Activated T-cell treated with anti-CD3 and anti-CD28 coated beads, Interleukin-2, amount 50 U/mL, for 72 hours (primary cell): ENCODE measurements at regions not wholly inside any gene's neighbourhood (a gene's known extent, or its start where the extent isn't known, plus 50 kb on each side); places are given as distances from the start of the nearest gene placed in this dataset.
A peak's percentile ranks its signal among the peaks of the same experiment; 100 is the strongest.

Experiments
- ATAC-seq, 2 donors: fragments of 150-1000 bp; cut with Tn5 transposase; replicated peaks in 1 of 2; 2 replicates each; pipeline ENCODE4 v1.10.0; 2021; ENCODE audit warnings: moderate library complexity in 2 of 2, mild to moderate bottlenecking in 1 of 2
- DNase-seq, 2 donors: peaks; one replicate each; pipeline ENCODE4 v3.0.0; 2021 to 2022; ENCODE audit warnings: mixed read lengths in 1 of 2
- H3K27ac Mint-ChIP-seq: one replicate; pipeline ENCODE4 v1.8.0; 2022; ENCODE audit warnings: mild to moderate bottlenecking, moderate library complexity, mixed read lengths
- H3K27me3 Mint-ChIP-seq: one replicate; pipeline ENCODE4 v1.8.0; 2022; ENCODE audit warnings: low read depth, mixed read lengths
- H3K36me3 Mint-ChIP-seq, 2 donors: one replicate each; pipeline ENCODE4 v1.8.0; 2022; ENCODE audit warnings: mixed read lengths in 2 of 2, mild to moderate bottlenecking in 1 of 2; ENCODE audit not compliant: insufficient read depth in 2 of 2
- H3K4me1 Mint-ChIP-seq: one replicate; pipeline ENCODE4 v1.8.0; 2022; ENCODE audit warnings: low read depth, mixed read lengths
- H3K4me3 Mint-ChIP-seq, 2 donors: one replicate each; pipeline ENCODE4 v1.8.0; 2022; ENCODE audit warnings: mild to moderate bottlenecking in 2 of 2, mixed read lengths in 2 of 2, moderate library complexity in 2 of 2
- H3K9me3 Mint-ChIP-seq, 2 donors: one replicate each; pipeline ENCODE4 v1.8.0; 2022; ENCODE audit warnings: mixed read lengths in 2 of 2

DNA sequence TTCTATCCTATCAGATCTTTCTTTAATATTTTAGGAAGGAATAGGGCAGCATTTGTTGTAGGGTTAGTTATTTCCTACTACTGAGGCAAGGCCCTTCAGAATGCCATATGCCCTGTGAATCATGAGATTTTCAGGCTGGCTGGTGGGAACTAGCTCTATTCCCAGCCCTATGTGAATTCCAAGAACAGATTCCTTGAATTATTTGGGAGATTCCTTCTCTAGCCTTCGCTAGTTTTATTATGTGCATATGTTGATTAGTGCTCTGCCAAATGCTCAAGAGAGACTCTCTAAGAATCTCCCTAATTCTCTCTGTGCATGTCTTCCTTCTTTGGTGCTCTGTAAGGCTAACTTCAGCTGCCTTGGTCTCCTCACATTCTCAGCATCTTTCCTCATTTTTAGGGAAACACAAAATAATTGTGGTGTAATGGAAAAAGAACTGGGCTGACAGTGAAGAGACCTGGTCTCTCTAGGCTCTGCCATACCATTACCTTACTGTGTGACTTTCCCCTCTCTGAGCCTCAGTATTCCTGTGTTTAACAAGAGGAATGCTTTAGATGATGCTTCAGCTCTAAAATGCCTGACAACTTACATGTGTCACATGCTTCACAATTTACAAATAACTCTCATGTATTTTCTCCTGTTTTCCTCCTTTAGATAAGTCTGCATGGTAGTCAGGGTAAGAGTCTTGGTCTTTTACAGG, 79.7 kb downstream of the VMA21 start:
- Mint-ChIP-seq H3K4me1 (no peaks in the 10 kb centered on the region), H3K36me3 (peaks cover 0 to 1% of the 10 kb centered on the region in 2 donors), H3K27ac (no peak overlapping the region), H3K9me3 (no peaks in the 10 kb centered on the region), H3K4me3 (no peak overlapping the region), H3K27me3 (peaks cover 26% of the 10 kb centered on the region)
- ATAC-seq (no peak), DNase-seq (no peak)

DNA sequence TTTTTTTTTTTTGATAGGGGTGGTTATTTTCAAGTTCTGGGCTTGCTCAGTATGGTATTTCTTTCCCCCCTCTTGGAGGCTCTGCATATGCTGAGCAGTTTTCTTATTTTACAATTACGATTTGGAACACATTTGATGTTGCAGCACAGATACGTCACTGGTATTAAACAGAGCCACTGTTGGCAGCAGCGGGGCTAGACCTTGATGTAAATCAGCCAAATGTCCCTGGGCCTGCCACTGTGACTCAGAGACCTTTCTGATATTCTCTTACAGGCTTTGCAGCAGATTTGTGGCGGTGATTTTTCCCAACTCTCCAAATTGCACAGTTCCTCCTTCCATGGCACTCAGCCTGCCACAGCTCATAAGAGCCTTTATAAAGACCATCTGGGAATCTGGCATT, 81.1 kb downstream of the VMA21 start:
- Mint-ChIP-seq H3K27me3 (peaks cover 28% of the 10 kb centered on the region), H3K36me3 (peaks cover 0 to 1% of the 10 kb centered on the region in 2 donors)

DNA sequence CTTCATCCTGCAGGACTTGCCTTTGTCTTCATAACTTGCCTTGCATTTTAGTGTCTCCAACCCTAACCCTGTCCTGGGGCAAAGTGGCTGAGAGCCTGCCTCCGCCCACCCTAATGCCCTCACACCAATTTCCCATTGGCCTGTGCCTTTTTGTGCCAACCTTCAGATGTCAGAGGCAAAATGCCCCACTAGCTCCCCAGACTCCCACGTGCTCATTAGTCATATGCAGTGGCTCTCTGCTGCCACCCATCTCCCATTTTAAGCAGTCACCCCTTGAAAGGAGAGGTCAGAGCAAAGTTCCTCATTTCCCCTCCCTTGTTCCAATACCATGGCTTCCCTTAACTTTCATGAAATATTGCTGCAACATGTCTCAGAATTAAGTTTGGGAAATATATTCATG, 74.8 kb upstream of the PASD1 start:
- Mint-ChIP-seq H3K27ac (no peak overlapping the region), H3K4me1 (peaks cover 4% of the 10 kb centered on the region), H3K9me3 (no peaks in the 10 kb centered on the region), H3K27me3 (no peaks in the 10 kb centered on the region), H3K36me3 (no peaks in the 10 kb centered on the region), H3K4me3 (no peak overlapping the region)
- ATAC-seq (no peak), DNase-seq (peak; percentile 2 to 12)

More for the DNA sequence above, 81.1 kb downstream of the VMA21 start:
- no peaks in the 10 kb centered on the region for H3K4me1 Mint-ChIP-seq
- ATAC-seq: no peak
- H3K27ac Mint-ChIP-seq: no peak overlapping the region
- H3K4me3 Mint-ChIP-seq: no peak overlapping the region
- H3K9me3 Mint-ChIP-seq: no peaks in the 10 kb centered on the region
- DNase-seq: no peak

DNA sequence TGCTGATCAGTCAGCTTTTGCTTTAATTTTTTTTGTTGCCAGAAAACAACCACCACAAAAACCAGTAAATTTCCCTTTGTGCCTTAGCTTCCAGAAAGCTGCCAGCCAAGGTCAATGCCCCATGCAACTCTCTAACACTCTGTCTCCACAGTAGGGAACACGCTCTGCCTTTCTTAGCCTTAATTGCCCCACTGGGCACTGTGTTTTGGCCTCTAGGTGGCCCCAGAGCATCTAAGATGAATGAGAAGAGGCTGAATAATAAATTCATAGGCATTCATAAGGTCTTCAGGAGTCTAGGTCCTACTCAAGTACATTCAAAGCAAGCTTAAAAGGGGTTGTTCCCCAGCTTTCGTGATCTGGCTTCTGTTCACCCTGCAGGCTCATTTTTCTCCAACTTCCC, 57.7 kb upstream of the PASD1 start:
- H3K4me1 Mint-ChIP-seq: no peaks in the 10 kb centered on the region
- DNase-seq (peak; percentile 3 to 13), ATAC-seq (no peak)
- no peak overlapping the region for H3K4me3 Mint-ChIP-seq
- no peak overlapping the region for H3K27ac Mint-ChIP-seq
- no peaks in the 10 kb centered on the region for H3K9me3 Mint-ChIP-seq
- no peaks in the 10 kb centered on the region for H3K36me3 Mint-ChIP-seq
- H3K27me3 Mint-ChIP-seq: peaks cover 71% of the 10 kb centered on the region

DNA sequence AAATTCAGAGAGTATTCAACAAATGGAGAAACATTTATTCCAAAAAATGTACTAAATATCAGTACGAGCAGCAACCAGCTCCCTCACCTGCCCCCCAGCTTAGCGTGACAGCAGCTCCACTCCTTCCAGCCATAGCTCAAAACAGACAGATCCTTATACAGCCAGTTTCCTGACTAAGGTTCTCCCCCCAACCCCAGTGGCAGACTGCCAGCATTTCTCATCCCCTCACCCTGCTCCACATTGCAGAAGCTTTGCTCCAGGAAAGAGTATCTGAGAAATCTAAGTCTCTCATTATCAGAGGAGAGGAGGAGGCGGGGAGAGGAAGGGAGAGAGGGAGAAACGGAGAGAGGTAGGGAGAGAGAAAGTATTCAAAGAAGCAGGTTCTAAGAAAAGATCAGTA, 53.3 kb upstream of the PASD1 start:
- Mint-ChIP-seq H3K27ac (no peak overlapping the region), H3K4me3 (no peak overlapping the region), H3K27me3 (peaks cover 57% of the 10 kb centered on the region), H3K36me3 (no peaks in the 10 kb centered on the region), H3K9me3 (no peaks in the 10 kb centered on the region), H3K4me1 (no peaks in the 10 kb centered on the region)
- ATAC-seq (no peak), DNase-seq (no peak)

DNA sequence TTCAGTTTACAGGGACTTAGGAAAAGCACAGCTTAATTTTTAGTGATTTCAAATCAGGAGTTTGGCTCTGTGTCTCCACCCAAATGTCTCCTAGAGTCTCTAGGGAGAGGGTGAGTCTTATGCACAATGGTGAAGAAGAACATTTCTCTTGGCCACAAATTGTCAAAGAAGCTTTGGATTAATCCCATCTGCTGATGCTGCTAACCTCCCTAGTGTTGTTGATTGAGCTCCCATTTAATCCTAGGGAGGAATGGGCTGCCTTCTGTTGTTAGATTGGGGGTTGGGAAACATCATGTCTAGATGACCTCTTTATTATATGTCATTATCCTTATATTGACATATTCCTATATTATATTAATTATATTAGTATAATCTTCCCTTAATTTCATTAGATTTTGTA, 50.0 kb upstream of the PASD1 start:
- DNase-seq (no peak), ATAC-seq (no peak)
- Mint-ChIP-seq H3K4me3 (no peak overlapping the region), H3K4me1 (no peaks in the 10 kb centered on the region), H3K36me3 (no peaks in the 10 kb centered on the region), H3K27ac (no peak overlapping the region), H3K9me3 (no peaks in the 10 kb centered on the region), H3K27me3 (peaks cover 45% of the 10 kb centered on the region)
